AG10803 (cell line): ENCODE measurements at regions not wholly inside any gene's neighbourhood (a gene's known extent, or its start where the extent isn't known, plus 50 kb on each side); places are given as distances from the start of the nearest gene placed in this dataset.

Experiments used
- DNase-seq: peaks from one replicate; pipeline ENCODE4 v3.0.0; 2010; ENCODE audit warnings: low read depth
- H3K4me3 ChIP-seq: 2 replicates; pipeline ENCODE4 v1.5.1; 2011; ENCODE audit warnings: mild to moderate bottlenecking, low read length, control low read depth
- CTCF ChIP-seq: conservative IDR thresholded peaks from 2 replicates; pipeline ENCODE4 v1.5.1; 2011; ENCODE audit warnings: mild to moderate bottlenecking, low read length, control low read depth, inconsistent platforms

- TF ChIP-seq CTCF = no peak
- peak overlapping the region; percentile 17 for H3K4me3 ChIP-seq
- DNase-seq = no peak
Observed at GRCh38 chr14:94936901-94937685, 167.2 kb upstream of the GSC start.

GRCh38 chr14:94936401-94936892 is 166.5 kb upstream of the GSC start:
- H3K4me3 ChIP-seq = no peak overlapping the region; the same call in 1 of the 2 replicates
- DNase-seq = peak; percentile 86
- TF ChIP-seq CTCF = no peak

GRCh38 chr14:94935706-94936300 is 165.9 kb upstream of the GSC start:
- no peak for TF ChIP-seq CTCF
- no peak for DNase-seq

GRCh38 chr14:94934276-94934810 is 164.4 kb upstream of the GSC start:
- H3K4me3 ChIP-seq = no peak overlapping the region
- no peak for TF ChIP-seq CTCF
- no peak for DNase-seq

More at GRCh38 chr14:94935706-94936300, 165.9 kb upstream of the GSC start:
- H3K4me3 ChIP-seq = no peak overlapping the region

- peak; percentile 88 for DNase-seq
- TF ChIP-seq CTCF = no peak
- H3K4me3 ChIP-seq = no peak overlapping the region
Observed at GRCh38 chr14:94933486-94933885, 163.6 kb upstream of the GSC start.

GRCh38 chr14:94932589-94932988 is 162.7 kb upstream of the GSC start:
- DNase-seq = no peak
- H3K4me3 ChIP-seq = no peak overlapping the region
- TF ChIP-seq CTCF = no peak
